AG09319 (cell line): ENCODE measurements at regions not wholly inside any gene's neighbourhood (a gene's known extent, or its start where the extent isn't known, plus 50 kb on each side); places are given as distances from the start of the nearest gene placed in this dataset.

ENCODE experiments used
- DNase-seq: peaks from one replicate; pipeline ENCODE4 v3.0.0-alpha.2; 2010; ENCODE audit warnings: low read depth; ENCODE audit errors: extremely low read depth
- TF ChIP-seq, protein P1 (sequence below): IDR thresholded peaks from 2 replicates; pipeline ENCODE4 v1.5.1; 2011; ENCODE audit warnings: low read depth, mild to moderate bottlenecking, inconsistent platforms, low read length, moderate library complexity

DNA sequence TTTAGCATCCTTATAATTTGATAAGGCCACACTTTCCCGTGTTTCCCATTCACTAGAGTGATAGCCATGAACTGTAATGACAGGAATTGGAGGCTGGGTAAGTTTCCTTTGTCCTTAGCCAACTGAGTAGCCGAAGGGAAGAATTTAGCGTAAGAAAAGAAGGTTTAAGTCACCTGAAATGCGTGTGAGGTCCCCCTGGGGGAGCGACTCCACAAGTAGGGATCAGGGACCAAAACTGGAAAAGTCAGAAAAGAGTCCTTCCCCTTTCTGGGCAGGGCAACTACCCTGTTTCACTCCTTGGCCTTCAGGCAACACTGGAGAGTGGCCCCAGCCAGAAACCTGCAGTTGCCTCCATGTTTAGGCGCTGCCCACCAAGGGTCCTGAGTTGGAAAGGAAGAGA lies 81.6 kb upstream of the MED14 start:
- TF ChIP-seq, protein P1, sequence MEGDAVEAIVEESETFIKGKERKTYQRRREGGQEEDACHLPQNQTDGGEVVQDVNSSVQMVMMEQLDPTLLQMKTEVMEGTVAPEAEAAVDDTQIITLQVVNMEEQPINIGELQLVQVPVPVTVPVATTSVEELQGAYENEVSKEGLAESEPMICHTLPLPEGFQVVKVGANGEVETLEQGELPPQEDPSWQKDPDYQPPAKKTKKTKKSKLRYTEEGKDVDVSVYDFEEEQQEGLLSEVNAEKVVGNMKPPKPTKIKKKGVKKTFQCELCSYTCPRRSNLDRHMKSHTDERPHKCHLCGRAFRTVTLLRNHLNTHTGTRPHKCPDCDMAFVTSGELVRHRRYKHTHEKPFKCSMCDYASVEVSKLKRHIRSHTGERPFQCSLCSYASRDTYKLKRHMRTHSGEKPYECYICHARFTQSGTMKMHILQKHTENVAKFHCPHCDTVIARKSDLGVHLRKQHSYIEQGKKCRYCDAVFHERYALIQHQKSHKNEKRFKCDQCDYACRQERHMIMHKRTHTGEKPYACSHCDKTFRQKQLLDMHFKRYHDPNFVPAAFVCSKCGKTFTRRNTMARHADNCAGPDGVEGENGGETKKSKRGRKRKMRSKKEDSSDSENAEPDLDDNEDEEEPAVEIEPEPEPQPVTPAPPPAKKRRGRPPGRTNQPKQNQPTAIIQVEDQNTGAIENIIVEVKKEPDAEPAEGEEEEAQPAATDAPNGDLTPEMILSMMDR: no peak
- DNase-seq: no peak

DNA sequence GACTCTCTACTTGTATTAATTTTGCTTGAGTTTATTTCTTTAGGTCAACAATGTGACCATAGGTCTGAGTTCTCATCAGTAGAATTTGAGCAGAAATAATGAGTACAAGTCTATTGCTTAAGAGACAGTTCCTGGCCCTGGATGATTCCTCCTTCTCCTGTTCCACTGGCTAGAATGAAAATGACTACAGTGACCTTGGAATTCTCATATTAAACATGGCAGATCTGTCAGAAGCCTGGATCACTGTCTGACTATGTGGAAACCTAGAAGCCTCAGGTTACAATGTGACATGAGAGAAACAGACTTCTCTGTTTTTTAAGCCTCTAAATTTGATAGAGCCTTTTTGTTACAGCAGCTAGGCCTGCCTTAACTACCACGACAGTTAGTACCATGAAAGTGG lies 82.9 kb upstream of the MED14 start:
- no peak for DNase-seq
- TF ChIP-seq, protein P1: no peak

DNA sequence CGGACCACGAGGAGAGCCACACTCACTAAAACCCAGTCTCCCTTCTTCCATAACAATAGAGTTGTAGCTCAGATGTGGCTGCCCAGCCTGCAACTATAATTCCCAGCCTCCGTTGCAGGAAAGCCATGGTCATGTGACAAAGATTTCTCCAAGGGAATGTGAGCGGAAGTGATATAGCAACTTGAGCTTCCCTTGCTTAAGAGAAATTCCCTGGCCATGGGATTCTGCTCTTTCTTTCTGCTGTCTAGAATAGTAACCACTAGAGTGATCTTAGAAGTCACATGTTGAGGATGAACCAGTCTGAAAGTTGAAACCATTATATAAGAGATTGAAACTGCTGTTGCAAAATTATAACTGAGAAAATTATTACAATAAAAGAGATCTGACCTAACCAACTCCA lies 86.4 kb upstream of the MED14 start:
- DNase-seq: no peak
- TF ChIP-seq, protein P1: no peak

DNA sequence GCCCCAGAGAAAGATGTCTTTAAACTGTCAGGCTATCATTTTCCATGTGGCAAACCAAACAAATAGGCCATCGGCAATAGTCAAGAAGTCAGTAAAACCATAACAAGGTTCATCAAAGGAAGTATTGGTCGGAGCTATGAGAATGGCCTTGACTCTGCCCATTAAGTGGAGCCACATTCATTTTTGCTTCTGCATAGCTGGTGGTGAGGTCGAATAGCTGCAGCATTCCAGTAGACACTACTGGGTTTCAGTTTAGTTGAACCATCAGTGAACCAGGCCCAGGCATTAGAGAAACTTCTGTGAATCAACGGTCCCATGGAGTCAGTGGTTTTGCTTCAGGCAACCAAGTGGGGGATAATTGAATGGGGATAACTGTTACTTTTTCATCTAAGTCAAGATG lies 92.0 kb upstream of the MED14 start:
- no peak for DNase-seq
- TF ChIP-seq, protein P1: no peak

DNA sequence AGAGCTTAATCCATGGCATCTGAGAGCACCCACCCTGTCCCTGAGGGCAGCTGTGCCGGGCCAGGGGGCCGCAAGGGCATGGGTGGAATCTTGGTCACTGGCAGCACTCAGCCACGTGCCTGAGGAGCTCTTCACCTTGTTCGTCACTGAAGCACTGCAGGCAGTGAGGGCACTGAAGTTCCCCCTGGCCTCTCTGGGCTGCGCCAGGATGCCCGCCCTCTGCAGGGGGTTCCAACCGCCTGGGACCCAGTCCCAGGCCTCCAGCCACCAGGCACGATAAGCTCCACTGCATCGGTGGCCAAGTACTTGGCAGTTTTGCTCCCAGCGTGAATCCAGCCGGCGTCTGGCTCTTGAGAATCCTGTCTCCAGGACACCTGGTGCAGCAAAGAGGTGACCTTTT lies 96.4 kb upstream of the MED14 start:
- no peak for DNase-seq
- TF ChIP-seq, protein P1: no peak

DNA sequence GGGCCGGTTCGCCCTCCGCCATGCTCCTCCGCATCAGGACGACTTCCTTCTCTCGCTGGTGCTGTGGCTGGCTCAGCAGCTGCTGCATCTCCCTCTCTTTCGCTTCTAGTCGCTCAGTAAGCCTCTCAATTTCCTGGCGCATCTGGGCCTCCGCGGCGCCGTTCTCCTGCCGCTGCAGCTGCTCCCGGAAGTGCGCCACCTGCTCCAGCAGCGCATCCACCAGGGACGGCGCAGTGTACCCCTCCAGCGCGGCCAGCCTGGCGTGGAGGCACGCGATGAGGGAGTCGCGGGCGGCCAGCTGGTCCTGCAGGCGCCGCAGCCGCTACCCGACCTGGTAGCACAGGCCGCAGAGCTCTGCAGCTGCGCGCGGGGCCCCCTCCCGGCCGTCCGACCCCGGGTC lies 97.4 kb upstream of the MED14 start:
- no peak for DNase-seq
- TF ChIP-seq, protein P1: no peak

DNA sequence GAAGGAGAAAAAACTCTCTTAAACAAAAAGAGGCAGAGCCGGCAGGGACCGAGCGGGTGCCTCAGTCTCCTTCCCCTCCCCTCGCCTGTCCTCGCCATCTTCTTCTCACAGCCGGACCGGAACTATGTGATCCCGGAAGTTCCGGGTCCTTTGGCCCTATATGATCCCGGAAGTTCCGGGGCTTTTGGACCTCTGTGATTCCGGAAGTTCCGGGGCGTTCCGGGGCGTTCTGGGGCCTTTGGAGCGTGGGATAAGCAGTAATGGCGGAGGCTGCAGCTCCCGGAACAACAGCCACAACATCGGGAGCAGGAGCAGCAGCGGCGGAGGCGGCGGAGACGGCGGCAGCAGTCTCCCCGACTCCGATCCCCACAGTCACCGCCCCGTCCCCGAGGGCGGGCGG lies 98.9 kb upstream of the MED14 start:
- DNase-seq: no peak
- TF ChIP-seq, protein P1: no peak

DNA sequence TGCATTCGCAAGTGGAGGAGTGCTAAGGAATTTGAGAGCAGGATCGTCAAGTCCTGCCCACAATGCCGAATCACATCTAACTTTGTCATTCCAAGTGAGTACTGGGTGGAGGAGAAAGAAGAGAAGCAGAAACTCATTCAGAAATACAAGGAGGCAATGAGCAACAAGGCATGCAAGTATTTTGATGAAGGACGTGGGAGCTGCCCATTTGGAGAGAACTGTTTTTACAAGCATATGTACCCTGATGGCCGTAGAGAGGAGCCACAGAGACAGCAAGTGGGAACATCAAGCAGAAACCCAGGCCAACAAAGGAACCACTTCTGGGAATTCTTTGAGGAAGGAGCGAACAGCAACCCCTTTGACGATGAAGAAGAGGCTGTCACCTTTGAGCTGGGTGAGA lies 100.2 kb upstream of the MED14 start:
- TF ChIP-seq, protein P1: no peak
- no peak for DNase-seq
